ENCODE measurements at regions not wholly inside any gene's neighbourhood (a gene's known extent, or its start where the extent isn't known, plus 50 kb on each side); places are given as distances from the start of the nearest gene placed in this dataset.

DNA sequence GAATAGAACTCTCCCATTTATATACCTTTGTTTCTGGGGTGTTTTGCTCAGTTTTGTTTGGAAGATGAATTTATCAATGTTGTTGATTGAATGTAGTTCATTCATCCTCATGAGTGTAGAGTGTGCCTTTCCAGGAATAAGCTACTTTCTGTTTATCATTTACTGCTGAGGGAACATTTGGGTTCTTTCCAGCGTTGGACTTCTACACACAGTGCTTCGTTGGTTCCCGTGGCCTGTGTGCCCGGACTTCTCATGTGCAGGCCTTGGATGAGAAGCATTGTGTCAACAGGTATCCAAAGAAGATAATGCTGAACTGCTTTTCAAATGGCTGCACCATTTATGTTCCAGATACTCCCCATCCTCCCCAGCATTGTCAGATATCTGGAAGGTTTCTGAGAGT lies 107.6 kb upstream of the TNS3 start:
- Histone ChIP-seq H3K4me3 (ENCODE audit: low read length) (no peak overlapping the region), H3K36me3 (ENCODE audit: control insufficient read depth, insufficient read depth, low read length) (no peaks in the 10 kb centered on the region), H3K9me3 (ENCODE audit: control insufficient read depth, low read length) (no peaks in the 10 kb centered on the region), H3K27me3 (ENCODE audit: control insufficient read depth, insufficient read depth, low read length) (no peaks in the 10 kb centered on the region), H3K4me1 (ENCODE audit: control insufficient read depth, insufficient read depth, low read length) (no peaks in the 10 kb centered on the region), H3K9ac (ENCODE audit: low read length) (no peak overlapping the region)

DNA sequence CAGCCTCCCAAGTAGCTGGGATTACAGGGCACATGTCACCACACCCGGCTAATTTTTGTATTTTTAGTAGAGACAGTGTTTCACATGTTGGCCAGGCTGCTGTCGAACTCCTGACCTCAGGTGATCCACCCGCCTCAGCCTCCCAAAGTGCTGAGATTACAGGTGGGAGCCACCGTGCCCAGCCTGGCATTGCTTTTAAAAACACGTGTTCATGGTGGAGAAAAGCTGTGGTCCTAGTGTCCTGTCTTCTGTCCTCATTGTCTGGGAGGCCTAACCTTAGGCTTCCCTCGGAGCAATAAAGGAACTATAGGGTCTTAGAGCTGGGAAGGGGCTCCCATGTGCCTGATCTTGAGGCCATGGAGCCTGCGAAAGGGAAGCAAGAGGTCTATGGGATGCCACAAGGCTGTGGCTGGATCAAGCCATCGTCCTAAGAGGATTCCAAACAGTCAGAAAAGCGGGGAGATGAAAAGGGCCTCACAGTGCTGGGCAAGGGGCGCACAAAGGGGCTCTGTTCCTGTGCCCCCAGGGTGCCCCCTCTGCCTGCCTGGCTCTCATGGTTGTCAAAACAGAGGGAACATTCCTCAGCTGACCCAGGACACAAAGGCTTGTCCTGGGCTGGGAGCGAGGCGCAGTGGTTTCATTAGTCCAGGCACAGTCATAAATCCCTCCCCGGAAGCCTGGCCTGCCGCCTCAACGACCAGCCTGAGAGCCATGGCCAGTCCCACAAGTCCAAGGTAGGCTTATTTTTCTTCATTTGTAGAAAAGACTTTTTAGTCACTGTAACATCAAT lies 106.6 kb upstream of the TNS3 start:
- Histone ChIP-seq H3K4me3 (ENCODE audit: low read length) (no peak overlapping the region), H3K9ac (ENCODE audit: low read length) (no peak overlapping the region), H3K27me3 (ENCODE audit: control insufficient read depth, insufficient read depth, low read length) (no peaks in the 10 kb centered on the region), H3K9me3 (ENCODE audit: control insufficient read depth, low read length) (no peaks in the 10 kb centered on the region), H3K36me3 (ENCODE audit: control insufficient read depth, insufficient read depth, low read length) (no peaks in the 10 kb centered on the region), H3K4me1 (ENCODE audit: control insufficient read depth, insufficient read depth, low read length) (no peaks in the 10 kb centered on the region)

DNA sequence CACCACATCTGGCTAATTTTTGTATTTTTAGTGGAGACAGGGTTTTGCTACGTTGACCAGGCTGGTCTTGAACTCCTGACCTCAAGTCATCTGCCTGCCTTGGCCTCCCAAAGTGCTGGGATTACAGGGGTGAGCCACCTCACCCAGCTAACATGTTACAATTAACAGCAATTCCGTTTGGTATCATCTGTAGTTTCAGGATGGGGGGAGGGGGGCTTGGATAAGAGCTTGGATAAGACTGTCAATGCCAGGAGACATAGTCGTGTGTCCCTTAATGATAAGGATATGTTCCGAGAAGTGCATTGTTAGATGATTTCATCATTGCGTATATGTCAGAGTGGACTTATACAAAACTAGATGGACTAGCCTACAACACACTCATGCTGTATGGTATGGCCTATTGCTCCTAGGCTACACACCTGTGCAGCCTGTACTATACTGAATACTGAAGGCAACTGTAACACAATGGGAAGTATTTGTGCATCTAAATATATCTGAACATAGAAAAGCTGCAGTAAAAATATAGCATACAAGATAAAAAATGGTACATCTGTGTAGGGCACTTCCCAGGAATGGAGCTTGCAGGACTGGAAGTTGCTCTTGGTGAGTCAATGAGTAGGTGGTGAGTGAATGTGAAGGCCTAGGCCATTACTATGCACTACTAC lies 103.9 kb upstream of the TNS3 start:
- no peaks in the 10 kb centered on the region for H3K9me3 ChIP-seq (ENCODE audit: control insufficient read depth, low read length)
- H3K4me3 ChIP-seq (ENCODE audit: low read length), result no peak overlapping the region

DNA sequence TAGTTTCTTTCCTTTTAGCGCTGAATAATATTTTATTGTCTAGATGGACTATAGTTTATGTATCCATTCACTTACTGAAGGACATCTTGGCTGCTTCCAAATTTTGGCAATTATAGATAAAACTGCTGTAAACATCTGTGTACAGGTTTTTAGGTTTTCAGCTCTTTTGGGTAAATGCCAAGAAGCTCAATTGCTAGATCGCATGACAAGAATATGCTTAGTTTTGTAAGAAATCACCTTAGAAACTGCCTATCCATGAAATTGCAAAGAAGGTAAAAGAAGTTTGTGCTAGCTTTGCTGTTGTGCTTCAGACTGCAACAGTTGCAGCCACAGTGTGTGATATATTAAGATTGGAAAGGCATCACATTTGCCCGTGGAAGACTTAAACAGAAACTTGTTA lies 103.2 kb upstream of the TNS3 start:
- Histone ChIP-seq H3K4me3 (ENCODE audit: low read length) (no peak overlapping the region), H3K9me3 (ENCODE audit: control insufficient read depth, low read length) (no peaks in the 10 kb centered on the region), H3K27me3 (ENCODE audit: control insufficient read depth, insufficient read depth, low read length) (no peaks in the 10 kb centered on the region), H3K36me3 (ENCODE audit: control insufficient read depth, insufficient read depth, low read length) (no peaks in the 10 kb centered on the region), H3K9ac (ENCODE audit: low read length) (no peak overlapping the region), H3K4me1 (ENCODE audit: control insufficient read depth, insufficient read depth, low read length) (no peaks in the 10 kb centered on the region)

More for the DNA sequence above, 103.9 kb upstream of the TNS3 start:
- Histone ChIP-seq H3K36me3 (ENCODE audit: control insufficient read depth, insufficient read depth, low read length) (no peaks in the 10 kb centered on the region), H3K4me1 (ENCODE audit: control insufficient read depth, insufficient read depth, low read length) (no peaks in the 10 kb centered on the region), H3K27me3 (ENCODE audit: control insufficient read depth, insufficient read depth, low read length) (no peaks in the 10 kb centered on the region), H3K9ac (ENCODE audit: low read length) (no peak overlapping the region)

DNA sequence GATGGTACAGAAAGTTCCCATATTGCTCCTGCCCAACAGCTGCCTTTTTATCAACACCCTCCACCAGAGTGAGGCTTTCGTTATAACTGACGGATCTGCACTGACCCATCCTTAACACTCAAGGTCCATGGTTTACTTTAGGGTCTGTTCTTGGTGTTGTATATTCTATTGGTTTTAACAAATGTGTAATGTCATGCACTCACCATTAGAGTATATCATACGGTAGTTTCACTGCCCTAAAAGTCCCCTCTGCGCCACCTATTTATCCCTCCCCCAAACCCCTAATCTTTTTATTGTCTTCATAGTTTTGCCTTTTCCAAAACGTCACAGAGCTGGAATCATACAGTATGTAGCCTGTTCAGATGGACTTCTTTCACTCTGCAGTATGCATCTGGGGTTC lies 102.8 kb upstream of the TNS3 start:
- Histone ChIP-seq H3K27me3 (ENCODE audit: control insufficient read depth, insufficient read depth, low read length) (no peaks in the 10 kb centered on the region), H3K36me3 (ENCODE audit: control insufficient read depth, insufficient read depth, low read length) (no peaks in the 10 kb centered on the region), H3K9me3 (ENCODE audit: control insufficient read depth, low read length) (no peaks in the 10 kb centered on the region)

DNA sequence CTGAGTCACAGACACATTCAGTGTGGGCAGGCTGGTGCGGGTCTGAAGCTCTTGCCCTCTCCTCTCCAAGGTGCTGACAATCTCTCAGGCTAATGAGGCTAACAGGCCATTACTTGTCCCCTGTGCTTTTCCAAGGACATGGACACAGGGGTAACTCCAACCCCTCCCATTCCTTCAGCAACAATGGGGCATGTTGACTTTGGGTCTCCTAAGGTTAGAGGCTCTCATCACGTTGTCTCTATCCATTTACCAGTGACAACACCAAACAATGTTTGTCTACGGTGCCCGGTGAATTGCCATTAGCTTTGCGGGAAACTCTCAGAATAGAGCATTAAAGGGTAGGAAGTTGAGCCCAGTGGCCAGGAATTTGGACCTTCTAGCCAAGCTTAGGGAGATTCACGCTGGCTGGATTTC lies 101.6 kb upstream of the TNS3 start:
- Histone ChIP-seq H3K9ac (ENCODE audit: low read length) (no peak overlapping the region), H3K9me3 (ENCODE audit: control insufficient read depth, low read length) (no peaks in the 10 kb centered on the region), H3K4me3 (ENCODE audit: low read length) (no peak overlapping the region), H3K4me1 (ENCODE audit: control insufficient read depth, insufficient read depth, low read length) (no peaks in the 10 kb centered on the region), H3K36me3 (ENCODE audit: control insufficient read depth, insufficient read depth, low read length) (no peaks in the 10 kb centered on the region), H3K27me3 (ENCODE audit: control insufficient read depth, insufficient read depth, low read length) (no peaks in the 10 kb centered on the region)

More for the DNA sequence above, 102.8 kb upstream of the TNS3 start:
- no peaks in the 10 kb centered on the region for H3K4me1 ChIP-seq (ENCODE audit: control insufficient read depth, insufficient read depth, low read length)
- H3K4me3 ChIP-seq (ENCODE audit: low read length), result no peak overlapping the region
- H3K9ac ChIP-seq (ENCODE audit: low read length), result no peak overlapping the region

DNA sequence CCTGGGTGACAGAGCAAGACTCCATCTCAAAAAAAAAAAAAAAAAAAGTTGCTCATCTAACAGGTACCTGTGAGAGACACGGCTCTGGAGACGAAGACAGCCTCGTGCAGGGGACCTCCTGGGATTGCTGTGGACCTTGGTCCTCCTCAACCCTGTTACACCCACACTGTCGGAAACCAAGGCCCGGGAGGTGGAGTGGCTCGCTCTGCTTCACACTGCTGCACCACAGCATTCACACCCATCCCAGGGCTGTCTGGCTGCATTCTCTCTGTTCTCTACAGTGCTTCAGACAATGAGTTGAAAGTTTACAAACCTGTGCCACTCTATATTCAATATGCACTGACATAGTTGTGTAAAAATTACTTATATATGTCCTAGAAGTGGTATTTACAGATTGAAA lies 101.0 kb upstream of the TNS3 start:
- Histone ChIP-seq H3K9ac (ENCODE audit: low read length) (no peak overlapping the region), H3K27me3 (ENCODE audit: control insufficient read depth, insufficient read depth, low read length) (no peaks in the 10 kb centered on the region), H3K9me3 (ENCODE audit: control insufficient read depth, low read length) (no peaks in the 10 kb centered on the region), H3K36me3 (ENCODE audit: control insufficient read depth, insufficient read depth, low read length) (no peaks in the 10 kb centered on the region), H3K4me1 (ENCODE audit: control insufficient read depth, insufficient read depth, low read length) (no peaks in the 10 kb centered on the region), H3K4me3 (ENCODE audit: low read length) (no peak overlapping the region)

DNA sequence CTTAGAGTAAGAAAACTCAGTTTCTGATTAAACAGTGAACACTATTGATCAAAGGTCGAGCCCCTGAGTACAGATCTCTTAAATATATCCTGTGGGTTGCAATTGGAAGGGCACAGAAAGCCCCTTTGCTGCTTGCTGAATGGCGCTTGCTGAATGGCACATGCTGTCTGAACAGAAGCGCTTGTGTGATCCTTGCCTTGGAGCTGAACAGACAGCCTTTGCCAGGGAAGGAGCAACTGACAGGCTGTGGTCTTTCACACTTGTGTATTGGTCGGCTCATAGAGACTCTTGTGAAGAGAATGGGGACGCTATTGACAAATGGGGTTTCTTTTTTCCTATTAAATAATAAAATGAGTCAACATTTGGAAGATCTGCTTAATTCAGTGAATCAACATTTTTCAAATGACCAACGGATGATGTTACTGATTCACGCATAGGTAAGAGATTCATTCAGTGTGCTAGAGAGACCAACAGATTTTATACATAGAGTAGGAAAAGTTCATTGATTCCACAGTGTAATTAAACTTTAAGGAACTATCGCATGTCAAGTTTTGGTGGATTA lies 99.4 kb upstream of the TNS3 start:
- Histone ChIP-seq H3K4me3 (ENCODE audit: low read length) (no peak overlapping the region), H3K9ac (ENCODE audit: low read length) (no peak overlapping the region), H3K4me1 (ENCODE audit: control insufficient read depth, insufficient read depth, low read length) (no peaks in the 10 kb centered on the region), H3K36me3 (ENCODE audit: control insufficient read depth, insufficient read depth, low read length) (no peaks in the 10 kb centered on the region), H3K9me3 (ENCODE audit: control insufficient read depth, low read length) (no peaks in the 10 kb centered on the region), H3K27me3 (ENCODE audit: control insufficient read depth, insufficient read depth, low read length) (no peaks in the 10 kb centered on the region)

DNA sequence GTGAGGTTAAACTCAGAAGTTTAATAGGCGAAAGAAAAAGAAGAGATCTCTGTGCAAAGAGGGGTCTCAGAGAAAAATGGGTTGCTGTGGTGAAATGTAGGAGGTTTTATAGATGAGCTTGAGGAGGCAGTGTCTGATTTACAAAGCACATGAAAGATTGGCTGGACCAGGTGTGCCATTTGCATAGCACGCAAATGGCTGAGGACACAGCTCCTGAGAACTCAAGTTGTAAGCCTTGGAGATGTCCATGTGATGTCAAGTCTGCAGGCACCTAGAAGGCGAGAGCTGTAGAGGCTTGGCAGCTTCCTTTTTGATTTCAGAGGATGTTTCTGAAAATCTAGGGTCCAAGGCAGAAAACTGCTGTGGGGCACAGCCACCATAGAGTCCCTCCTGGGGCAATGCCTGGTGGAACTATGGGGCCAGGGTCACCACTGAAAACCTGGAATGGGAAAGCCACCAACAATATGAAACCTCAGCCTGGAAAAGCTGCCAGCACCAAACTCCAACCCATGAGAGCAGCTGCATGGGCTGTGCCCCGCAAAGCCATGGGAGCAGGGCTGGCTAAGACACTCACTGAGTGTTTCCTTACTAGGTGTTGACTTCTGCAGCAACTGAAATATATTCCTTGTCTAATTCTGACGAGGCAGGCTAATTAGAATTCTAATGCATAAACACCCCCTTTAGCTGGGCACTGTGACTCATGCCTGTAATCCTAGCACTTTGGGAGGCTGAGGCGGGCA lies 96.9 kb upstream of the TNS3 start:
- no peaks in the 10 kb centered on the region for H3K9me3 ChIP-seq (ENCODE audit: control insufficient read depth, low read length)
- no peaks in the 10 kb centered on the region for H3K4me1 ChIP-seq (ENCODE audit: control insufficient read depth, insufficient read depth, low read length)
- H3K27me3 ChIP-seq (ENCODE audit: control insufficient read depth, insufficient read depth, low read length), result no peaks in the 10 kb centered on the region
- no peaks in the 10 kb centered on the region for H3K36me3 ChIP-seq (ENCODE audit: control insufficient read depth, insufficient read depth, low read length)
- no peak overlapping the region for H3K4me3 ChIP-seq (ENCODE audit: low read length)
- H3K9ac ChIP-seq (ENCODE audit: low read length), result no peak overlapping the region

DNA sequence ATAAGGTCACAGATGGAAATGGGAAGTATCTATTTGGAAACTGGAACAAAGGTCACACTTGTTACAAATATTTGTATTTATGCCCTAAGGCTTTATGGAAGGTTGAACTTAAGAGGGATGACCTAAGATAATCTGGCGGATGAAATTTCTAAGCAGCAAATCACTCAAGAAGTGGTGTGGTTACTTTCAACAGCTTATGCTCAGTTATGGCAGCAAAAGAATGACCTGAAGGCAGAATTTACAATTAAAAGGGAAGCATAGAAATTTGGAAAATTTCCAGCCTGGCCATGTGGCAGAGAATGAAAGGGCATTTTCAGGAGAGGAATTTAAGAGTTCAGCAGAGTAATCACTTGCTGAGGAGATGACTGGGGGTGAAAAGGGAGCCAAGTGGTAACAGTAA lies 95.8 kb upstream of the TNS3 start:
- Histone ChIP-seq H3K9ac (ENCODE audit: low read length) (no peak overlapping the region), H3K4me1 (ENCODE audit: control insufficient read depth, insufficient read depth, low read length) (no peaks in the 10 kb centered on the region), H3K9me3 (ENCODE audit: control insufficient read depth, low read length) (no peaks in the 10 kb centered on the region), H3K4me3 (ENCODE audit: low read length) (no peak overlapping the region), H3K27me3 (ENCODE audit: control insufficient read depth, insufficient read depth, low read length) (no peaks in the 10 kb centered on the region), H3K36me3 (ENCODE audit: control insufficient read depth, insufficient read depth, low read length) (no peaks in the 10 kb centered on the region)

DNA sequence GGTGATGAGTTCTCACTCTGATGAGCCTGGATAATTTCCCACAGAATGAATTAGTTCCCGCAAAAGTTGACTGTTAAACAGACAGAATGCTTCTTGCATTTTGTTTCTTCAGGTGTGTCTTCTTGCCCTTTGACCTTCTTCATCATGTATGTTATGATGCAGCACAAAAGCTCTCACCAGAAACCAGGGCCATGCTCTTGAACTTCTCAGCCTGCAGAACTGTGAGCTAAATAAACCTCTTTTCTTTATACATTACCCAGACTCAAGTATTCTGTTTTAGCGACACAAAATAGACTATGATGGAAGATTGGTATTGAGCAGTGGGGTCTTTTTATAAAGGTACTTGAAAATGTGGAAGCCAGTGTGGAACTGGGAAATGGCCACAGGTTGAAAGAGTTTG lies 95.2 kb upstream of the TNS3 start:
- no peaks in the 10 kb centered on the region for H3K4me1 ChIP-seq (ENCODE audit: control insufficient read depth, insufficient read depth, low read length)
- no peaks in the 10 kb centered on the region for H3K9me3 ChIP-seq (ENCODE audit: control insufficient read depth, low read length)
- no peak overlapping the region for H3K4me3 ChIP-seq (ENCODE audit: low read length)
- H3K9ac ChIP-seq (ENCODE audit: low read length), result no peak overlapping the region
- no peaks in the 10 kb centered on the region for H3K27me3 ChIP-seq (ENCODE audit: control insufficient read depth, insufficient read depth, low read length)
- H3K36me3 ChIP-seq (ENCODE audit: control insufficient read depth, insufficient read depth, low read length), result no peaks in the 10 kb centered on the region

DNA sequence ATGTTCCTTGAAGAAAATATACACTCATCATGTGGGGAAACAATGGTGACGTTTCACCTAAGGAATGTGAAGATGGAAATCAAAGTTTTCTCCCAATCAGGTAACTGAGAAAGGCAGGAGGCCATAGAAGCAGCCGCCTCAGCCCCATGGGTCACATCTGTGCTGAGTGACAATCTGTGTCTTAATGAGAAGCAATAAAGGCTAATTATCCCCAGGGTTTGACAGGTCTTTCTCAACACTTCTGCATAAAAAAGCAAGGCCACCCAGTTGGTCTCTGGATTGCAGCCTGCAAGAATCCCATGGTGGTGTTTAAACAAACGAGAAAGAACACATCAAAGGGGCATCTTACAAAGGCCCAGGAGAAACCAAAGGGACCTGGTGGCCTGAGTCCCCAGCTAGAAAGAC lies 91.1 kb upstream of the TNS3 start:
- peaks cover 11% of the 10 kb centered on the region for H3K4me1 ChIP-seq (ENCODE audit: control insufficient read depth, insufficient read depth, low read length)
- H3K36me3 ChIP-seq (ENCODE audit: control insufficient read depth, insufficient read depth, low read length), result no peaks in the 10 kb centered on the region
- H3K9me3 ChIP-seq (ENCODE audit: control insufficient read depth, low read length), result no peaks in the 10 kb centered on the region
- no peak overlapping the region for H3K9ac ChIP-seq (ENCODE audit: low read length)
- no peak overlapping the region for H3K4me3 ChIP-seq (ENCODE audit: low read length)
- no peaks in the 10 kb centered on the region for H3K27me3 ChIP-seq (ENCODE audit: control insufficient read depth, insufficient read depth, low read length)
